Peyer's patch (tissue), 4 donors: ENCODE measurements at regions not wholly inside any gene's neighbourhood (a gene's known extent, or its start where the extent isn't known, plus 50 kb on each side); places are given as distances from the start of the nearest gene placed in this dataset.

Source experiments
- CTCF ChIP-seq, 6 experiments: fragments of 450-650 bp in 4 of 6; fragments of 200-600 bp in 2 of 6; sonication (generic) in 1 of 6; IDR thresholded peaks; one replicate each; pipeline ENCODE4 v1.5.1; 2017 to 2019; ENCODE audit warnings: antibody characterized with exemption in 6 of 6, mild to moderate bottlenecking in 3 of 6, moderate library complexity in 1 of 6
- POLR2A ChIP-seq, 2 donors: fragments of 450-650 bp; IDR thresholded peaks; one replicate each; pipeline ENCODE4 v1.5.1; 2017; ENCODE audit warnings: antibody characterized with exemption in 2 of 2, mild to moderate bottlenecking in 2 of 2, moderate library complexity in 2 of 2

- no peak for TF ChIP-seq CTCF (IDR thresholded peaks at IDR 0.05)
- TF ChIP-seq POLR2A (IDR thresholded peaks at IDR 0.05) = no peak
These were observed 71.4 kb downstream of the RGS2 start for GRCh38 chr1:192880231-192880630.
